DND-41 (cell line): ENCODE measurements at regions not wholly inside any gene's neighbourhood (a gene's known extent, or its start where the extent isn't known, plus 50 kb on each side); places are given as distances from the start of the nearest gene placed in this dataset.

Experiments used
- ATAC-seq: fragments of 200-7000 bp; cut with Tn5 transposase; 3 replicates; pipeline ENCODE4 v1.9.1; 2021; ENCODE audit warnings: low read depth; ENCODE audit not compliant: insufficient read depth
- DNase-seq: peaks from one replicate; pipeline ENCODE4 v3.0.0-alpha.2; 2020
- H2AFZ ChIP-seq: 2 replicates; pipeline ENCODE4 v1.6.0; 2012; ENCODE audit warnings: low read depth, low read length
- H3K27ac ChIP-seq: 2 replicates; pipeline ENCODE4 v1.5.1; 2012; ENCODE audit warnings: low read length, inconsistent platforms
- H3K27me3 ChIP-seq: fragments of 200-600 bp; sonication (generic); 2 replicates; pipeline ENCODE4 v1.6.0; 2012; ENCODE audit warnings: low read length, mild to moderate bottlenecking, inconsistent platforms; ENCODE audit not compliant: insufficient read depth, poor library complexity
- H3K36me3 ChIP-seq: 2 replicates; pipeline ENCODE4 v1.5.1; 2012; ENCODE audit warnings: low read length, inconsistent platforms; ENCODE audit not compliant: insufficient read depth
- H3K4me1 ChIP-seq: 2 replicates; pipeline ENCODE4 v1.5.1; 2012; ENCODE audit warnings: mild to moderate bottlenecking, low read length; ENCODE audit not compliant: insufficient read depth
- H3K4me2 ChIP-seq: 2 replicates; pipeline ENCODE4 v1.6.0; 2012; ENCODE audit warnings: mild to moderate bottlenecking, moderate library complexity, low read length, inconsistent platforms; ENCODE audit not compliant: insufficient read depth
- H3K4me3 ChIP-seq, 2 experiments: fragments of 200-600 bp in 1 of 2; shearing (Covaris generic) in 1 of 2; 2 replicates each; pipeline ENCODE4 v1.5.1; 2012 to 2016; ENCODE audit warnings: inconsistent platforms in 2 of 2, low read length in 2 of 2, mild to moderate bottlenecking in 2 of 2, low read depth in 1 of 2, moderate library complexity in 1 of 2
- H3K79me2 ChIP-seq: 2 replicates; pipeline ENCODE4 v1.6.0; 2012; ENCODE audit warnings: low read length, inconsistent platforms; ENCODE audit not compliant: insufficient read depth
- H3K9ac ChIP-seq: 2 replicates; pipeline ENCODE4 v1.6.0; 2012; ENCODE audit warnings: low read depth, mild to moderate bottlenecking, inconsistent platforms, low read length, moderate library complexity
- H3K9me3 ChIP-seq: 2 replicates; pipeline ENCODE4 v1.5.1; 2012; ENCODE audit warnings: low read length, moderate library complexity, mild to moderate bottlenecking, inconsistent platforms; ENCODE audit not compliant: insufficient read depth, severe bottlenecking
- H4K20me1 ChIP-seq: 2 replicates; pipeline ENCODE4 v1.6.0; 2012; ENCODE audit warnings: low read length; ENCODE audit not compliant: insufficient read depth
- EZH2 ChIP-seq: IDR thresholded peaks from 3 replicates; pipeline ENCODE4 v1.6.1; 2012; ENCODE audit warnings: borderline replicate concordance, low read depth, mild to moderate bottlenecking, moderate library complexity, low read length, inconsistent platforms; ENCODE audit not compliant: severe bottlenecking
- TF ChIP-seq, protein P1 (sequence below): IDR thresholded peaks from 2 replicates; pipeline ENCODE4 v1.5.1; 2012; ENCODE audit warnings: borderline replicate concordance, low read length, moderate library complexity, mild to moderate bottlenecking; ENCODE audit not compliant: poor library complexity, severe bottlenecking; ENCODE audit errors: extremely low read depth

DNA sequence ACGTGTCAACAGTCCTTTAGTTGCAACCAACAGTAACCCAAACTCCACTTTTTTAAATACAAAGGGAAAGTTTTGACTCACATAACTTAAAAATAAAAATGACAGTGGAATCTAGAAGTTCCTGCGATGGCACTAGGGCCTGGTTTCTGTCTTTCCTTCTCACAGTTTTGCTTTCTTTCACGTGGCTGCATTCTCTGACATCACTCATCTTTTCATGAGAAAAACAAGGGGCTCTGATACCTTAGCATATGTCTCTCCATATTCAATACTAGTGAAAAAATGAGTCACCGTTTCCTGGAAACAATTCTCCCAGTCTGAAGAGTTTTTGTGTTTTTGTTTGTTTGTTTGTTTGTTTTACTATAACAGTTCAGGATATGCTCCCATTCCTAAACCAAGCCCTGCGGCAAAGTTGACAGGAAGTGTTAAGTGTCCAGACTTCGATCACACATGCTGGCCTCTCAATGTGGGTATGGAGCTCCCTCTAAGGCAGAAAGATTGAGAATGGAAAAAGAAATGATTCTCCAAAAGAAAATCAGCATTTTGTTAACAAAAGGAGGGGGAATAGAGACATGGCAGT, 483.3 kb downstream of the TTLL7 start:
- Histone ChIP-seq H3K9me3 (no peaks in the 10 kb centered on the region), H2AFZ (no peak overlapping the region), H3K4me1 (no peaks in the 10 kb centered on the region), H3K36me3 (no peaks in the 10 kb centered on the region), H3K9ac (no peak overlapping the region), H3K27me3 (no peaks in the 10 kb centered on the region), H3K79me2 (no peaks in the 10 kb centered on the region), H3K27ac (no peak overlapping the region), H3K4me2 (no peak overlapping the region), H4K20me1 (no peaks in the 10 kb centered on the region), H3K4me3 (no peak overlapping the region)
- DNase-seq (no peak), ATAC-seq (no peak)
- TF ChIP-seq EZH2: no peak
- TF ChIP-seq, protein P1, sequence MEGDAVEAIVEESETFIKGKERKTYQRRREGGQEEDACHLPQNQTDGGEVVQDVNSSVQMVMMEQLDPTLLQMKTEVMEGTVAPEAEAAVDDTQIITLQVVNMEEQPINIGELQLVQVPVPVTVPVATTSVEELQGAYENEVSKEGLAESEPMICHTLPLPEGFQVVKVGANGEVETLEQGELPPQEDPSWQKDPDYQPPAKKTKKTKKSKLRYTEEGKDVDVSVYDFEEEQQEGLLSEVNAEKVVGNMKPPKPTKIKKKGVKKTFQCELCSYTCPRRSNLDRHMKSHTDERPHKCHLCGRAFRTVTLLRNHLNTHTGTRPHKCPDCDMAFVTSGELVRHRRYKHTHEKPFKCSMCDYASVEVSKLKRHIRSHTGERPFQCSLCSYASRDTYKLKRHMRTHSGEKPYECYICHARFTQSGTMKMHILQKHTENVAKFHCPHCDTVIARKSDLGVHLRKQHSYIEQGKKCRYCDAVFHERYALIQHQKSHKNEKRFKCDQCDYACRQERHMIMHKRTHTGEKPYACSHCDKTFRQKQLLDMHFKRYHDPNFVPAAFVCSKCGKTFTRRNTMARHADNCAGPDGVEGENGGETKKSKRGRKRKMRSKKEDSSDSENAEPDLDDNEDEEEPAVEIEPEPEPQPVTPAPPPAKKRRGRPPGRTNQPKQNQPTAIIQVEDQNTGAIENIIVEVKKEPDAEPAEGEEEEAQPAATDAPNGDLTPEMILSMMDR: no peak

DNA sequence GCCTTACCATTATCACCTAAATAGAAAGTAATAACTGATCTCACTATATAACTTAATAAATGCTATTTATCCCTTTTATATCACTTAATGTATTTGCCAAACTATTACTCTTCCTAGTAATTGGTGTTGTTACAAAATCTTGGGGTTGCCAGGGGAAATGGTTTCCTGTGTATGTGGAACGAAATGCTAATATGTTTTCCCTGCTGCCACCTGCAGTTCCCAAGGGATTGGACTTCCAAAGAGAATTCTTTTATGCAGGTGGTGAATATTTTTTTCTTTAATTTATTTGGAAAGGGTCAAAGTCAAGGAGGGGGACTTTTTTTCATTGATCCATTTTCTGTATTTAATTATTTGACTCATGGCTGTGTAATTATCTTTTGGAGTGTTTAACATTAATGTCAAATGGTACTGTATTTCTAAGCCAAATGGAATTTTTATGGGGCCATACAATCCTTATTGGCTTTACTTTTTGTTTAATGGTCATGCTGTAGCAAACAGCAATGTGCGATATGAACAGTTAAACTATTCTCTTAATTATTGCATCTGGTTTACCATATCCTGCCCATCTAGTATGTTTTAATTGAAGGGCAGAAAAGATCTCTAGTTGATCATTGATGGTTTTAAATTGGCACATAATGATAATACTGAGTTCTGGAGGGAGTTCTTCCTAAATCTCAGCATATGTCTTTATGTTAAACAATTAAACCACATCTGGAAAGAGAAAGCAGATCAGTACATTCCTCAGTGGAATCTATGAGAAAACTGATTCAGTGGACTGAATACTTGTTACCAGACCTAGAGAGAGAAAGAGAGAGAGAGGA, 486.3 kb downstream of the TTLL7 start:
- no peaks in the 10 kb centered on the region for H3K9me3 ChIP-seq
- H2AFZ ChIP-seq: no peak overlapping the region
- H3K9ac ChIP-seq: no peak overlapping the region
- DNase-seq: no peak
- H3K36me3 ChIP-seq: no peaks in the 10 kb centered on the region
- H3K79me2 ChIP-seq: no peaks in the 10 kb centered on the region
- TF ChIP-seq, protein P1: no peak
- no peaks in the 10 kb centered on the region for H4K20me1 ChIP-seq
- H3K4me2 ChIP-seq: no peak overlapping the region
- H3K27me3 ChIP-seq: no peaks in the 10 kb centered on the region
- H3K4me1 ChIP-seq: peaks cover 20% of the 10 kb centered on the region
- H3K27ac ChIP-seq: no peak overlapping the region
- no peak for ATAC-seq
- H3K4me3 ChIP-seq: no peak overlapping the region

DNA sequence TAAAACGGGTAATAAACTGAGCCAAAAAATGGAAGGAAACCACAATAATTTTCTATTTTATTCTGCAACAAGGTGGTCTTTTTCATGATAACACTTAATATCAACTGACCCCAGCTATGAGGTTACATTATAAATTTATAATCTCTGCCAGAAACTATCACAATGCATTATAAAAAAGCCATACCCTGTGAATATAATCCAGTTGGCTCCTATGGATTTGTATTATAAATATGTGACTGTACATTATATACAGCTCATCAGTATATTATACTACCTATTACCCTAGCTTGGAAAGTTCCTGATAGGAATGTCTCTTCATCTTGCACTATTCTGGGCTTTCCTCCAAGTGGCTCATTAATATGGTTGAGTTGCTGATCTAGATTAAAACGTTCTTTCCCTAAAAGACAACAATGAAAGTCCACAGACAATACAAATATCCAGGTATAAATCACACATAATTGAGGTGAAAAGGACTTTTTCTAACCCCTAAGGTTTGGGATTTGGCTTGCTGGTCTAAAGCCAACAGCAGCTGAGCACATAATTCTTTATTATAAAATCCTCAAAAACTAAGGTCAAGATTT, 487.7 kb downstream of the TTLL7 start:
- Histone ChIP-seq H3K4me1 (peaks cover 21% of the 10 kb centered on the region), H3K79me2 (no peaks in the 10 kb centered on the region), H3K27me3 (no peaks in the 10 kb centered on the region), H3K4me3 (no peak overlapping the region), H3K27ac (no peak overlapping the region), H2AFZ (no peak overlapping the region), H3K4me2 (no peak overlapping the region), H3K36me3 (no peaks in the 10 kb centered on the region), H3K9ac (no peak overlapping the region), H3K9me3 (no peaks in the 10 kb centered on the region), H4K20me1 (no peaks in the 10 kb centered on the region)
- no peak for TF ChIP-seq EZH2
- TF ChIP-seq, protein P1: no peak
- ATAC-seq (no peak), DNase-seq (no peak)
